ENCODE measurements at regions not wholly inside any gene's neighbourhood (a gene's known extent, or its start where the extent isn't known, plus 50 kb on each side); places are given as distances from the start of the nearest gene placed in this dataset.

DNA sequence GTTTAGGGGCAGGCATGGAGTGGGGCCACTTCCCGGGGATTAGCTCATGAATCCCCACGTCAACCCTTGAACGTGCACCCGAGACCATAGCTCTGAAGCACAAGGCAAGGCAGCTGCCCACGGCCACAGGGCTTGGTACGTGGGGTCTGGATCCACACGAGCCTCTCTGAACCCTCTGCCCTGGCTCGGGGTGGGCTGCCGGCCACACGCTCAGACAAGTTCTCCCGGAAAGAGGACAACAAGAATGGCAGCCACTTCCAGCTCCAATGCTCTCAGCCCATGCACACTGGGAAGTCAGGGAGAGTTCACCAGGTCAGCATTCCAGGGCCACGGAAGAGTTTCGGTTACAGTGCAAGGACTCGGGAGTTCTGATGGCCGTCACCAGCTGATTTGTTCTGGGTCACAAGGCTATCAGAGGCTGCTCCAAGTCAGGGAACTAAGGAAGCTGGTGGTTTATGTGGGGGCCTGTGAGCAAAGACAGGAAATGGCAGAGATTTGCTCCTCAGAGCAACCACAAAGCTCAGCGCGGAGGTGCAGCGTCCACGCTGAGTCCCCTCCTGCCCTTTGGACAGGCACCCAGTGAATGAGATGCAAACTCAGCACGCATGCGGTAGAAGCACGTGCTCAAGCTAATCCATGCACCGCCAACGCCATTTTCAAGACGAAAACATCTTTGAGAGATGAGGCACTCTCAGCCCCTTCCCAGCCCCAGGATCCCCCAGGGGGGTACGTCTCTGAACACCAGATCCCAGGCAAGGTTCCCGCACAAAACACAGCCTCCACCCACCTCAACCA, 356.4 kb downstream of the FOXL1 start:
- Histone ChIP-seq H3K27me3 (no peaks in the 10 kb centered on the region), H3K4me1 (ENCODE audit: low read depth) (peaks cover 17% of the 10 kb centered on the region), H3K9me3 (ENCODE audit: low read depth) (no peaks in the 10 kb centered on the region), H3K27ac (peak overlapping the region; percentile 57), H3K4me3 (no peak overlapping the region), H3K36me3 (no peaks in the 10 kb centered on the region)
- DNase-seq (ENCODE audit: low read depth in 1 of 2, low spot score in 1 of 2): peak in 1 of 2 donors; percentile 40
- TF ChIP-seq, protein P1, sequence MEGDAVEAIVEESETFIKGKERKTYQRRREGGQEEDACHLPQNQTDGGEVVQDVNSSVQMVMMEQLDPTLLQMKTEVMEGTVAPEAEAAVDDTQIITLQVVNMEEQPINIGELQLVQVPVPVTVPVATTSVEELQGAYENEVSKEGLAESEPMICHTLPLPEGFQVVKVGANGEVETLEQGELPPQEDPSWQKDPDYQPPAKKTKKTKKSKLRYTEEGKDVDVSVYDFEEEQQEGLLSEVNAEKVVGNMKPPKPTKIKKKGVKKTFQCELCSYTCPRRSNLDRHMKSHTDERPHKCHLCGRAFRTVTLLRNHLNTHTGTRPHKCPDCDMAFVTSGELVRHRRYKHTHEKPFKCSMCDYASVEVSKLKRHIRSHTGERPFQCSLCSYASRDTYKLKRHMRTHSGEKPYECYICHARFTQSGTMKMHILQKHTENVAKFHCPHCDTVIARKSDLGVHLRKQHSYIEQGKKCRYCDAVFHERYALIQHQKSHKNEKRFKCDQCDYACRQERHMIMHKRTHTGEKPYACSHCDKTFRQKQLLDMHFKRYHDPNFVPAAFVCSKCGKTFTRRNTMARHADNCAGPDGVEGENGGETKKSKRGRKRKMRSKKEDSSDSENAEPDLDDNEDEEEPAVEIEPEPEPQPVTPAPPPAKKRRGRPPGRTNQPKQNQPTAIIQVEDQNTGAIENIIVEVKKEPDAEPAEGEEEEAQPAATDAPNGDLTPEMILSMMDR (IDR thresholded peaks at IDR 0.05; ENCODE audit: low read depth, low read length): no peak

DNA sequence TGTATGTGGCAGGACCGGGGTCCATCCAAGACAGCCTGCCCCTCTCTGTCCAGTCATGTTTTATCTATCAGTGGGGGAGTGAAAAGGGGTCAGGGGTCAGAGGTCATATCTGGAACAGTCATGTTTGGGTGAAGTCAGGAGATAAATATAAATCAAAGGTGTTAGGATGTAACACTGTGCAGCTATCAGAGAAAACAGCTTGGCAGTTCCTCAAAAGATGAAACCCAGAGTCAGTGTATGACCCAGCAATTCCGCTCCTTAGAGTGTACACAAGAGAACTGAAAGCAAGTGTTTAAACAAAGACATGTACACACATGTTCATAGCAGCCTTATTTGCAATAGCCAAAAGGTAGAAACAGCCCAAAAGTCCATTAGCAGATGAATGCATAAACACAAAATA, 361.3 kb downstream of the FOXL1 start:
- H3K27me3 ChIP-seq: no peaks in the 10 kb centered on the region
- TF ChIP-seq, protein P1 (IDR thresholded peaks at IDR 0.05; ENCODE audit: low read depth, low read length): no peak
- H3K36me3 ChIP-seq: no peaks in the 10 kb centered on the region
- H3K9me3 ChIP-seq (ENCODE audit: low read depth): no peaks in the 10 kb centered on the region
- no peak overlapping the region for H3K4me3 ChIP-seq
- H3K4me1 ChIP-seq (ENCODE audit: low read depth): peaks cover 4% of the 10 kb centered on the region
- no peak overlapping the region for H3K27ac ChIP-seq
- DNase-seq (ENCODE audit: low read depth in 1 of 2, low spot score in 1 of 2): no peak

DNA sequence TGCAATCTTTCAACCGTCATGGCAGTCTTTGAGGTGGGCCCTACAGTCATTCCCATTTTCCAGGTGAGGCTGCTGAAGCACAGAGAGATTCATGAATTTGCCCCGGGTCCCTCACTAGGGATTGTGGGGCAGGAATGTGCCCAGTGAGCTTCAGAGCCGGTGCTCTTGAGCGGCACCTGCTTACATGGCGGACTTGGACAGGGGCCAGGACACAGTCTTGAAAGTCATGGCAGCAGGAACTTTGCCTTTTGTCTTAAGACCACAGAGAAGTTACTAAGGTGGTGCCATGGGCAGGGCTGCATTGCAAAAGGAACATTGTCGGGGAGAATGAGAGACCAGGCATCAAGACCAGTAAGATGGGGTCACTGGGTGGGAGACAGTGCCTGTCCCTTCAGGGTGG, 363.4 kb downstream of the FOXL1 start:
- Histone ChIP-seq H3K27me3 (no peaks in the 10 kb centered on the region), H3K36me3 (no peaks in the 10 kb centered on the region), H3K27ac (no peak overlapping the region), H3K9me3 (ENCODE audit: low read depth) (no peaks in the 10 kb centered on the region), H3K4me1 (ENCODE audit: low read depth) (no peaks in the 10 kb centered on the region), H3K4me3 (no peak overlapping the region)
- TF ChIP-seq, protein P1 (IDR thresholded peaks at IDR 0.05; ENCODE audit: low read depth, low read length): no peak
- no peak for DNase-seq (ENCODE audit: low read depth in 1 of 2, low spot score in 1 of 2)

DNA sequence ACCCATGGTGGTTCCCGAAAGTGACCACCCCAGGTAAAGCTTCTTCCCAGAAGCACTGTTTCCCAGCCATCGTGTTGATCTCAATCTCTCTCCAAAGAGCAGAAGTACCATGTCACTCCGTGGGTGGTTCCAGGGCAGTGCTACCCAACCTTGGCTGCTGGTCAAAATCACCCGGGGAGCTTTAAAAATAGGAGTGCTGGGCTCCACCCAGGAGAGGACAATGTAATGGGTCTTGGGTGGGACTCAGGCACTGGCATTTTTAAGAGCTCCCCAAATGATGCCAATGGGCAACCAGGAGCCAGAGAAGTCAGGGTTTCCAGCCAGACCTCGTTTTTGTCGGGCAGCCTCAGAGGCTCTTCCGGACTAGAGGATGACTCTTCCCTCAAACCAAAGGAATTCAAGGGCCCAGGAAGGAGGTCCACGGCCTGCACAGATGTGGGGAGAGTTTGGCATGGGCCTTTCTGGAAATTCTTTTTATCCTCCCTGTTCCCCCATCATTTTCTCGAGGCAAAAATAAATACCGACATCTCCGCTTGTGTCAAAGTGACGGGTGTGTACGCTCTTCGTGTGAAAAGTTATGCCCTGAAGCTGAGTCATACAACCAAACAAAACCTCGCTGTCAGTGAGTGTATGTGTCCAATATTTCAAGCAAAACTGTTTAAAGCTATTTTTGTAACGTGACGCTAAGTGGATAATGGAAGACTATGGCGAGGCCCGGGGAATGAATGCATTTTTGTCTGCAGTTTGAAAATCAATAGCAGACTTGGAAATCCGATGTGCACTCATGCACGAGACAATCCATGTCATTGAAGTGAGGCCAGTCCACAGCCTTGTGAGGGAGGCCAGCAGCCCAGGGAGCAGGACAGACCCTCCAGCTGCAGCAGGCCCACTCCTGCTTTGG, 364.1 kb downstream of the FOXL1 start:
- H3K4me1 ChIP-seq (ENCODE audit: low read depth): no peaks in the 10 kb centered on the region

DNA sequence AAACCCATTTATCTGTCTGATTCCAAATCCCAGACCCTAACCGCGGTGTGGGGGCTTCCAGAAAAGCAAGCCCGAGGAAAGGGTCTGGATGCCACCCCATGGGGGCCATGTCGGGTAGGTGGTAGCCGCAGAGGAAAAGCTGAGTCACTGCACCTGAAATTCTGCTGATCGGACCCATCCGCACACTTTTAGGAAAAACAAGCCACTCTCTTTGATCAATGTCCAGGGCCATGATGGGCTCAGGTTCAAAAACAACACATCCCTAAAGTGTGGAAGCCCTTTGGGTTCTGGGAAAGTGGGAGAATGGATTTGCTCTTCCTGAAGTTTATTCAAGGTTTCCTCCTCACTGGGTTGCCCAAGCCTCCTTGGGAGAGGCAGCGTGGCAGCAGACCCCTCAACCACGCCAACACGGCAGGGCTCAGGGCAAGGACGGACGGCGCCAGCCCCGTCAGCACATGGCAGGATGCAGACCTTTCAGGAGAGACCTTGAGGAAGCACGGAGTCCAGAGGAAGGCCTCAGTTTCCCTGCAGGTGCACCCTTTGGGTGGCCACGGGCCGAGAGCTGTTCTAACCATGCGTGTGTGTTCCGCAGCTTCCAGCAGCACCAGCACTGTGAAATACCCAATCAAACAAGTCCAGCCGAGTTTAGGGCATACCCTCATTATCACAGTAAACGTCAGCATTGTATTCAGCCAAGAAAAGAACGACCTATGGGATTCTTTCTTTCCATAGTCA, 367.0 kb downstream of the FOXL1 start:
- Histone ChIP-seq H3K36me3 (no peaks in the 10 kb centered on the region), H3K27ac (no peak overlapping the region), H3K4me3 (no peak overlapping the region), H3K9me3 (ENCODE audit: low read depth) (no peaks in the 10 kb centered on the region), H3K4me1 (ENCODE audit: low read depth) (no peaks in the 10 kb centered on the region), H3K27me3 (no peaks in the 10 kb centered on the region)
- TF ChIP-seq, protein P1 (IDR thresholded peaks at IDR 0.05; ENCODE audit: low read depth, low read length): no peak
- no peak for DNase-seq (ENCODE audit: low read depth in 1 of 2, low spot score in 1 of 2)

More for the DNA sequence above, 364.1 kb downstream of the FOXL1 start:
- no peaks in the 10 kb centered on the region for H3K27me3 ChIP-seq
- no peak overlapping the region for H3K27ac ChIP-seq
- no peak overlapping the region for H3K4me3 ChIP-seq
- no peaks in the 10 kb centered on the region for H3K36me3 ChIP-seq
- TF ChIP-seq, protein P1 (IDR thresholded peaks at IDR 0.05; ENCODE audit: low read depth, low read length): no peak
- no peak for DNase-seq (ENCODE audit: low read depth in 1 of 2, low spot score in 1 of 2)
- H3K9me3 ChIP-seq (ENCODE audit: low read depth): no peaks in the 10 kb centered on the region

Measured in cardiac muscle cell (in vitro differentiated cells and primary cell).